K562 (cell line): ENCODE measurements at regions not wholly inside any gene's neighbourhood (a gene's known extent, or its start where the extent isn't known, plus 50 kb on each side); places are given as distances from the start of the nearest gene placed in this dataset.

Experiments
- EGR1 ChIP-seq: fragments of 450-650 bp; conservative IDR thresholded peaks from 2 replicates; pipeline ENCODE4 v1.6.1; 2017; ENCODE audit warnings: mild to moderate bottlenecking
- ESRRA ChIP-seq: fragments of 450-650 bp; IDR thresholded peaks from 2 replicates; pipeline ENCODE4 v1.6.1; 2014; ENCODE audit warnings: low read depth, mild to moderate bottlenecking, moderate library complexity, borderline replicate concordance
- HNRNPLL ChIP-seq: fragments of 200-400 bp; formaldehyde crosslinking; IDR thresholded peaks from 2 replicates; pipeline ENCODE4 v1.6.1; 2017; ENCODE audit warnings: low read length, low read depth, mild to moderate bottlenecking; ENCODE audit not compliant: poor library complexity, severe bottlenecking
- KLF6 ChIP-seq: fragments of 250-450 bp; sonication (Bioruptor Pico); IDR thresholded peaks from 2 replicates; pipeline ENCODE4 v1.4.0; 2020; ENCODE audit warnings: mild to moderate bottlenecking, moderate library complexity, borderline replicate concordance
- MAFK ChIP-seq: IDR thresholded peaks from 2 replicates; pipeline ENCODE4 v1.6.1; 2011; ENCODE audit warnings: low read length, improper control_type of control experiment
- POLR2AphosphoS5 ChIP-seq: IDR thresholded peaks from 2 replicates; pipeline ENCODE4 v1.6.1; 2011; ENCODE audit warnings: mild to moderate bottlenecking, low read depth, low read length, moderate library complexity; ENCODE audit not compliant: control insufficient read depth, insufficient read depth
- RBM15 ChIP-seq: fragments of 200-400 bp; formaldehyde crosslinking; IDR thresholded peaks from 2 replicates; pipeline ENCODE4 v1.6.1; 2018; ENCODE audit warnings: mild to moderate bottlenecking, low read length, moderate library complexity; ENCODE audit not compliant: insufficient read depth
- TAF1 ChIP-seq: IDR thresholded peaks from 2 replicates; pipeline ENCODE4 v1.6.1; 2011; ENCODE audit warnings: mild to moderate bottlenecking, low read length, moderate library complexity; ENCODE audit not compliant: insufficient read depth, control insufficient read depth, severe bottlenecking; ENCODE audit errors: extremely low read depth
- TEAD1 ChIP-seq, 2 experiments: fragments of 450-650 bp in 1 of 2; sonication (generic) in 1 of 2; formaldehyde crosslinking; IDR thresholded peaks; 2 replicates each; pipeline versions ENCODE4 v1.4.0 to v1.8.0; 2020 to 2022; ENCODE audit warnings: mild to moderate bottlenecking in 2 of 2, missing genetic modification reagents in 1 of 2
- TFAM ChIP-seq: fragments of 250-450 bp; sonication (Bioruptor Pico); conservative IDR thresholded peaks from 2 replicates; pipeline ENCODE4 v1.5.0; 2021; ENCODE audit warnings: mild to moderate bottlenecking, moderate library complexity
- XRCC5 ChIP-seq: fragments of 200-400 bp; formaldehyde crosslinking; IDR thresholded peaks from 2 replicates; pipeline ENCODE4 v1.6.1; 2017; ENCODE audit warnings: low read depth, mild to moderate bottlenecking, low read length
- TF ChIP-seq, protein P1 (sequence below), 3 experiments: IDR thresholded peaks in 2 of 3; conservative IDR thresholded peaks in 1 of 3; 2 replicates each; pipeline ENCODE4 v1.5.1; 2011 to 2012; ENCODE audit warnings: low read length in 3 of 3, mild to moderate bottlenecking in 3 of 3, control low read depth in 2 of 3, improper control_type of control experiment in 1 of 3, inconsistent platforms in 1 of 3, low read depth in 1 of 3, mixed read lengths in 1 of 3, moderate library complexity in 1 of 3; ENCODE audit not compliant: insufficient read depth in 2 of 3

DNA sequence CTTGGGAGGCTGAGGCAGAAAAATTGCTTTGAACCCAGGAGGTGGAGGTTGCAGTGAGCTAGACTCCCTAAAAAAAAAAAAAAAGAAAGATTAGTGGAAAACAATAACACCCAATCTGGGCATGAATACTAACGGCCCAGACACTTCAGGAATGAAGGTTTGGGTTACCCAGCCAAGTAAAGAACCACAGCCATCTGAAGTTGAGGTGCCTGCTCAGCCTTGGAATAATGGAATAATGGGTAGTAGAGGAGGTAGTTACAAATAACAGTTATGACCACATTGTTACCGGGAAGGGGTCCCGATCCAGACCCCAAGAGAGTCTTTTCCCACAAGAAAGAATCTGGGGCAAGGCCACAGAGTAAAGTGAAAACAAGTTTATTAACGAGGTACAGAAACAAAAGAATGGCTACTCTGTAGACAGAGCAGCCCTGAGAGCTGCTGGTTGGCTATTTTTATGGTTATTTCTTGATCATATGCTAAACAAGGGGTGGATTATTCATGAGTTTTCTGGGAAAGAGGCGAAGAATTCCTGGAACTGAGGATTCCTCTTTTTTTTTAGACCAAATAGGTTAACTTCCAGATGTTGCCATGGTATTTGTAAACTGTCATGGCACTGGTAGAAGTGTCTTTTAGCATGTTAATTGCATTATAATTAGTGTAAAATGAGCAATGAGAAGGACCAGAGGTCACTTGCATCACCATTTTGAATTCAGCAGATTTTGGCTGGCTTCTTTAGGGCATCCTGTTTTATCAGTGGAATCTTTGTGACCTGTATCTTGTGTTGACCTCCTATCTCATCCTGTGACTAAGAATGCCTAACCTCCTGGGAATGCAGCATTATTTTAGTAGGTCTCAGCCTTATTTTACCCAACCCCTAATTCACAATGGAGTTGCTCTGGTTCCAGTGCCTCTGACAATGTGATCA, 96.2 kb upstream of the HAAO start:
- TF ChIP-seq XRCC5, result no peak
- no peak for TF ChIP-seq RBM15
- TF ChIP-seq KLF6 (CRISPR knock-in tag), result no peak
- no peak for TF ChIP-seq ESRRA
- TF ChIP-seq MAFK, result no peak
- TF ChIP-seq TEAD1 (CRISPR knock-in tag; IDR thresholded peaks at IDR 0.05), result no peak
- no peak for TF ChIP-seq HNRNPLL
- TF ChIP-seq, protein P1, sequence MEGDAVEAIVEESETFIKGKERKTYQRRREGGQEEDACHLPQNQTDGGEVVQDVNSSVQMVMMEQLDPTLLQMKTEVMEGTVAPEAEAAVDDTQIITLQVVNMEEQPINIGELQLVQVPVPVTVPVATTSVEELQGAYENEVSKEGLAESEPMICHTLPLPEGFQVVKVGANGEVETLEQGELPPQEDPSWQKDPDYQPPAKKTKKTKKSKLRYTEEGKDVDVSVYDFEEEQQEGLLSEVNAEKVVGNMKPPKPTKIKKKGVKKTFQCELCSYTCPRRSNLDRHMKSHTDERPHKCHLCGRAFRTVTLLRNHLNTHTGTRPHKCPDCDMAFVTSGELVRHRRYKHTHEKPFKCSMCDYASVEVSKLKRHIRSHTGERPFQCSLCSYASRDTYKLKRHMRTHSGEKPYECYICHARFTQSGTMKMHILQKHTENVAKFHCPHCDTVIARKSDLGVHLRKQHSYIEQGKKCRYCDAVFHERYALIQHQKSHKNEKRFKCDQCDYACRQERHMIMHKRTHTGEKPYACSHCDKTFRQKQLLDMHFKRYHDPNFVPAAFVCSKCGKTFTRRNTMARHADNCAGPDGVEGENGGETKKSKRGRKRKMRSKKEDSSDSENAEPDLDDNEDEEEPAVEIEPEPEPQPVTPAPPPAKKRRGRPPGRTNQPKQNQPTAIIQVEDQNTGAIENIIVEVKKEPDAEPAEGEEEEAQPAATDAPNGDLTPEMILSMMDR (IDR thresholded peaks at IDR 0.05 in 2 of 3, conservative IDR thresholded peaks at IDR 0.05 in 1 of 3; ENCODE audit: insufficient read depth in 2 of 3, low read depth in 1 of 3, low read length in 3 of 3), result no peak
- no peak for TF ChIP-seq EGR1
- no peak for TF ChIP-seq TAF1
- TF ChIP-seq POLR2AphosphoS5, result no peak
- TF ChIP-seq TFAM, result no peak
